GM12892 (cell line): ENCODE measurements at regions not wholly inside any gene's neighbourhood (a gene's known extent, or its start where the extent isn't known, plus 50 kb on each side); places are given as distances from the start of the nearest gene placed in this dataset.

ENCODE experiments used
- DNase-seq: peaks from one replicate; pipeline ENCODE4 v3.0.0; 2011; ENCODE audit not compliant: insufficient read length
- FAIRE-seq: peaks from 2 replicates; lab custom pipeline; 2011; peaks lifted over from hg19 to GRCh38; lab: Jason Lieb, UNC
- POLR2A ChIP-seq: IDR thresholded peaks from 2 replicates; pipeline ENCODE4 v1.6.1; 2011; ENCODE audit warnings: low read depth, low read length, control low read depth
- POLR2AphosphoS5 ChIP-seq: IDR thresholded peaks from 2 replicates; pipeline ENCODE4 v1.6.1; 2011; ENCODE audit warnings: low read depth, low read length, control low read depth
- TAF1 ChIP-seq: IDR thresholded peaks from 2 replicates; pipeline ENCODE4 v1.6.1; 2011; ENCODE audit warnings: low read depth, mild to moderate bottlenecking, control low read depth, low read length, borderline replicate concordance

DNA sequence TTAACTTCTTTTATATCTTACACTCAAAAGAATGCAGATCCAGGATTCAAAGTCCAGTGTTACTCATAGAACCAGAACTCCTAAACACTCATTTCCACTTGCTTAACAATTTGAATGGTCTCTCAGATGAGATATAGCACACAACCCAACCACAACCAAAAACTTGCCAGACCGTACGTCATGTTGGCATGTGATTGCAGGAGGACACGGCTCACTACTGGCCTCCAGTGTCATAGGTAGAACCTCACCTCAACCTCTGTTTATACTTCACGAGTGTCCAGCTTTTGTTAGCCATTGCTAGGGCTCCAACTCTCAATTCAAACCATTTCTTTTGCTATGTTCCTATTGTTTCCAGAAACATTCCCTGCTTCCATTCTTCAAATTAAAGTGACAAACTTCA is 58.5 kb upstream of the PDGFD start:
- no peak for TF ChIP-seq POLR2A
- no peak for TF ChIP-seq POLR2AphosphoS5
- TF ChIP-seq TAF1: no peak
- no peak for DNase-seq
- FAIRE-seq: no peak

DNA sequence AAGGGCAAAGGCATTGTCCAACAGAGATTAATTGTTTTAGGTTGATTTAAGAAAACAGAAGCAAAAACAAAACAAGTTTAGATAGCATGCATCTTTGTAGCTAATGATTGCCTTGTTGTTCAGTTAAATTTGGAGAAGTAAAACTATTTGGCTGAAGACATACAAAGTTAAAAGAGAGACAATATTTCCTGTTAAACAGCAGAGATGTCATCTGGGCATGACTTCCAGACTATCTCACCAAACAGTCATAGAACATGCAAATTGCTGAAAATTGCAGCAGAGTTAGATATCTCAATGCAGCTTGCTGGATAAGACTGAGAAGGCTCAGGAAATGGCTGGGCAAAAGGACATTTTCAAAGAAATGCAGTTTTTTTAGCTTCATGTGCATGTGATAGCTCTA is 57.5 kb upstream of the PDGFD start:
- no peak for TF ChIP-seq TAF1
- TF ChIP-seq POLR2A: no peak
- no peak for TF ChIP-seq POLR2AphosphoS5
- FAIRE-seq (no peak), DNase-seq (no peak)

DNA sequence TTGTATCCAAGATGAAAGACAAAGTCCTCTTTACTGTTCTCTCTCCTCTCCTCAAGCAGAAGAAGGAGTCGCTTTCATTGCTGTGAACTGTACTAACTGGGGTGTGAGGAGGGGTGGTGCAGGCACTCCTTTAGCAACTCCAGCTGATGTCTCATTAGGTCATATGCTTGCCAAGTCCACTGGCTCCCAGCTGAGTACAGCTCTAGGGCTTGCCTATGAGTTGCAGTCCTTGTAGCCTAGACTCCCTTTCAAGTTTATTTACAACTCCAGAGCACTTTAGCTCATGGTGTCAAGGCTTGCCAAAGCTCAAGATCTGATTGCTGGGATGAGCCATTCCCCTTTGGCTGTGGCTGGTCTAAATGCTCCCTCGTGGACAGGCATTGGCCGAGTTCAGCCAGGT is 55.1 kb upstream of the PDGFD start:
- TF ChIP-seq POLR2A (no peak), TAF1 (no peak), POLR2AphosphoS5 (no peak)
- no peak for DNase-seq

DNA sequence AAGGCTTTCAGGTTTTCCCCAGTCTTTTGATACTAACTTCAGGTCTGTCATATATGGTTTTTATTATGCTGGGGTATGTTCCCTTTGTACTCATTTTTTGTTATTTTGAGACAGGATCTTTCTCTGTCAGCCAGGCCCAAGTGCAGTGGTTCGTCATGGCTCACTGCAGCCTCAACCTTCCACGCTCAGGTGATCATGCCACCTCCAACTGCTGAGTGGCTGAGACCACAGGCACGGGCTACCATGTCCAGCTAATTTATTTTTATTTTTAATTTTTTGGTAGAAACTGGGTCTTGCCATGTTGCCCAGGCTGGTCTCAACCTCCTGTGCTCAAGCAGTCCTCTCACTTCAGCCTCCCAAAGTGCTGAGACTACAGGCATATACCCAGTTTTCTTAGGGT is 50.6 kb upstream of the PDGFD start:
- FAIRE-seq: no peak
- no peak for DNase-seq
- no peak for TF ChIP-seq POLR2AphosphoS5
- TF ChIP-seq TAF1: no peak
- no peak for TF ChIP-seq POLR2A

More for the DNA sequence above, 55.1 kb upstream of the PDGFD start:
- no peak for FAIRE-seq
